GM12878 (cell line): ENCODE measurements at regions not wholly inside any gene's neighbourhood (a gene's known extent, or its start where the extent isn't known, plus 50 kb on each side); places are given as distances from the start of the nearest gene placed in this dataset.
A peak's percentile ranks its signal among the peaks of the same experiment; 100 is the strongest.

Experiments used
- ATAC-seq: fragments of 200-7000 bp; cut with Tn5 transposase; 3 replicates; pipeline ENCODE4 v1.9.1; 2020; ENCODE audit warnings: mild to moderate bottlenecking, moderate library complexity
- BruUV-seq: library from RNA; stranded (reverse); fragments of 400-500 nt; replicated peaks from 2 replicates; lab custom pipeline; 2021; lab: Mats Ljungman, UMichigan
- CTCF ChIA-PET: fragments of 300-600 bp; sonication (Branson Sonifier 250); formaldehyde crosslinking; extraction: SDS; loops from one replicate; lab custom pipeline; 2021; ENCODE audit warnings: inconsistent platforms; lab: Yijun Ruan, JAX
- POLR2A ChIA-PET: fragments of 350-600 bp; formaldehyde crosslinking; extraction: SDS; loops from one replicate; lab custom pipeline; 2021; ENCODE audit warnings: inconsistent platforms; lab: Charles Lee
- RAD21 ChIA-PET: fragments of 300-600 bp; sonication (Branson Sonifier 250); formaldehyde crosslinking; loops from one replicate; lab custom pipeline; 2023; ENCODE audit warnings: antibody characterized with exemption; ENCODE audit not compliant: unreplicated experiment; lab: Charles Lee
- SMC1A ChIA-PET: fragments of 300-600 bp; sonication (Branson Sonifier 250); formaldehyde crosslinking; loops from one replicate; lab custom pipeline; 2023; ENCODE audit not compliant: unreplicated experiment, uncharacterized antibody; lab: Charles Lee
- DNase-seq: peaks from one replicate; pipeline ENCODE4 v3.0.0-alpha.2; 2011; ENCODE audit warnings: low read depth, low spot score
- FAIRE-seq: peaks from 3 replicates; lab custom pipeline; 2011; peaks lifted over from hg19 to GRCh38; lab: Jason Lieb, UNC
- H2AFZ ChIP-seq: 2 replicates; pipeline ENCODE4 v1.6.0; 2011; ENCODE audit warnings: low read depth, low read length, control low read depth; ENCODE audit not compliant: control insufficient read depth
- H3K27ac ChIP-seq: 2 replicates; pipeline ENCODE4 v1.5.1; 2011; ENCODE audit warnings: control low read depth; ENCODE audit not compliant: control insufficient read depth, insufficient read depth
- H3K27me3 ChIP-seq, 2 experiments: replicated peaks in 1 of 2; 2 replicates each; pipeline versions ENCODE4 v1.6.0 to v1.6.1; 2011; ENCODE audit warnings: low read length in 1 of 2; ENCODE audit not compliant: control insufficient read depth in 2 of 2, insufficient read depth in 2 of 2
- H3K36me3 ChIP-seq, 2 experiments: 2 replicates each; pipeline ENCODE4 v1.5.1; 2011; ENCODE audit warnings: low read length in 1 of 2; ENCODE audit not compliant: control insufficient read depth in 2 of 2, insufficient read depth in 2 of 2
- H3K4me1 ChIP-seq: 2 replicates; pipeline ENCODE4 v1.6.1; 2011; ENCODE audit warnings: mild to moderate bottlenecking, low read length, moderate library complexity, mixed read lengths; ENCODE audit not compliant: control insufficient read depth, insufficient read depth
- H3K4me2 ChIP-seq: 2 replicates; pipeline ENCODE4 v1.6.0; 2011; ENCODE audit warnings: control low read depth; ENCODE audit not compliant: control insufficient read depth, insufficient read depth
- H3K4me3 ChIP-seq: fragments of 200-600 bp; sonication (generic); 2 replicates; pipeline ENCODE4 v1.5.1; 2016
- H3K79me2 ChIP-seq: 2 replicates; pipeline ENCODE4 v1.6.0; 2011; ENCODE audit warnings: low read length; ENCODE audit not compliant: control insufficient read depth, insufficient read depth
- H3K9ac ChIP-seq: 2 replicates; pipeline ENCODE4 v1.8.0; 2011; ENCODE audit warnings: low read length, control low read depth, mixed read lengths; ENCODE audit not compliant: control insufficient read depth, insufficient read depth
- H3K9me3 ChIP-seq: replicated peaks from 3 replicates; pipeline ENCODE4 v1.5.1; 2011; ENCODE audit warnings: mild to moderate bottlenecking, low read length; ENCODE audit not compliant: control insufficient read depth, insufficient read depth
- H4K20me1 ChIP-seq: 2 replicates; pipeline ENCODE4 v1.6.0; 2011; ENCODE audit not compliant: control insufficient read depth, insufficient read depth
- BRCA1 ChIP-seq: IDR thresholded peaks from 2 replicates; pipeline ENCODE4 v1.6.1; 2011; ENCODE audit warnings: low read depth, low read length, improper control_type of control experiment
- EGR1 ChIP-seq, 2 experiments: IDR thresholded peaks; 1 replicate in 1 of 2; 2 replicates in 1 of 2; pipeline ENCODE4 v1.6.1; 2011 to 2012; ENCODE audit warnings: low read depth in 2 of 2, low read length in 2 of 2, borderline replicate concordance in 1 of 2, mild to moderate bottlenecking in 1 of 2, moderate library complexity in 1 of 2
- NFYB ChIP-seq: IDR thresholded peaks from 2 replicates; pipeline ENCODE4 v1.6.1; 2011; ENCODE audit warnings: low read depth, mild to moderate bottlenecking, low read length, improper control_type of control experiment, moderate library complexity; ENCODE audit not compliant: insufficient read depth
- NKRF ChIP-seq: fragments of 450-650 bp; conservative IDR thresholded peaks from 2 replicates; pipeline ENCODE4 v1.6.1; 2017; ENCODE audit warnings: mild to moderate bottlenecking, moderate library complexity
- POLR2A ChIP-seq: IDR thresholded peaks from 2 replicates; pipeline ENCODE4 v1.6.1; 2011; ENCODE audit warnings: low read depth, mild to moderate bottlenecking, low read length
- RAD21 ChIP-seq: IDR thresholded peaks from 2 replicates; pipeline ENCODE4 v1.6.1; 2011; ENCODE audit warnings: mild to moderate bottlenecking, low read depth, low read length, moderate library complexity; ENCODE audit not compliant: insufficient read depth
- RAD51 ChIP-seq: fragments of 450-650 bp; IDR thresholded peaks from 2 replicates; pipeline ENCODE4 v1.6.1; 2016; ENCODE audit warnings: moderate library complexity, mild to moderate bottlenecking, inconsistent platforms
- RBBP5 ChIP-seq: fragments of 200-600 bp; sonication (generic); conservative IDR thresholded peaks from 2 replicates; pipeline ENCODE4 v1.6.1; 2016
- SMC3 ChIP-seq: IDR thresholded peaks from 2 replicates; pipeline ENCODE4 v1.6.1; 2011; ENCODE audit warnings: low read length, improper control_type of control experiment, borderline replicate concordance
- TAF1 ChIP-seq: IDR thresholded peaks from 2 replicates; pipeline ENCODE4 v1.6.1; 2011; ENCODE audit warnings: mild to moderate bottlenecking, low read depth, low read length, borderline replicate concordance
- ZNF24 ChIP-seq: fragments of 450-650 bp; IDR thresholded peaks from 2 replicates; pipeline ENCODE4 v1.6.1; 2017; ENCODE audit warnings: antibody characterized with exemption, mild to moderate bottlenecking
- WGBS: methylation state at CpG from one replicate; pipeline ENCODE4 v1.1.6; 2016; ENCODE audit warnings: low lambda C conversion rate; ENCODE audit not compliant: insufficient replicate concordance, insufficient coverage; ENCODE audit errors: missing lambda C conversion rate; 5-methylcytosine and 5-hydroxymethylcytosine counted together
- in situ Hi-C: fragments of 300-500 bp; cut with MboI; formaldehyde crosslinking; loops from 9 replicates; pipeline ENCODE4 v1.14.3; 2018; ENCODE audit warnings: mixed read lengths
- intact Hi-C: fragments of 100-400 bp; cut with micrococcal nuclease; formaldehyde crosslinking; loops from one replicate; pipeline ENCODE4 v1.14.2; 2022; ENCODE audit not compliant: unreplicated experiment
- TF ChIP-seq, protein P1 (sequence below), 3 experiments: IDR thresholded peaks in 2 of 3; conservative IDR thresholded peaks in 1 of 3; 2 replicates each; pipeline ENCODE4 v1.5.1; 2011; ENCODE audit warnings: low read depth in 3 of 3, low read length in 3 of 3, mild to moderate bottlenecking in 3 of 3, control low read depth in 2 of 3, moderate library complexity in 2 of 3, inconsistent platforms in 1 of 3, mixed read lengths in 1 of 3; ENCODE audit not compliant: control insufficient read depth in 2 of 3, insufficient read depth in 1 of 3; ENCODE audit errors: extremely low read depth in 1 of 3
- TF ChIP-seq, protein P2 (sequence below): IDR thresholded peaks from 2 replicates; pipeline ENCODE4 v1.6.1; 2012; ENCODE audit warnings: low read depth, low read length, improper control_type of control experiment

- TF ChIP-seq TAF1 (no peak), BRCA1 (no peak), EGR1 (IDR thresholded peaks at IDR 0.05; ENCODE audit: borderline replicate concordance in 1 of 2, low read depth in 2 of 2, low read length in 2 of 2) (no peak), NFYB (no peak), RBBP5 (no peak), ZNF24 (no peak), RAD51 (no peak)
Observed at GRCh38 chr9:119963258-119963797, 594.1 kb upstream of the BRINP1 start (continued).

- TF ChIP-seq SMC3 = peak; percentile 30; the same call in 1 of the 2 replicates
- TF ChIP-seq, protein P1, sequence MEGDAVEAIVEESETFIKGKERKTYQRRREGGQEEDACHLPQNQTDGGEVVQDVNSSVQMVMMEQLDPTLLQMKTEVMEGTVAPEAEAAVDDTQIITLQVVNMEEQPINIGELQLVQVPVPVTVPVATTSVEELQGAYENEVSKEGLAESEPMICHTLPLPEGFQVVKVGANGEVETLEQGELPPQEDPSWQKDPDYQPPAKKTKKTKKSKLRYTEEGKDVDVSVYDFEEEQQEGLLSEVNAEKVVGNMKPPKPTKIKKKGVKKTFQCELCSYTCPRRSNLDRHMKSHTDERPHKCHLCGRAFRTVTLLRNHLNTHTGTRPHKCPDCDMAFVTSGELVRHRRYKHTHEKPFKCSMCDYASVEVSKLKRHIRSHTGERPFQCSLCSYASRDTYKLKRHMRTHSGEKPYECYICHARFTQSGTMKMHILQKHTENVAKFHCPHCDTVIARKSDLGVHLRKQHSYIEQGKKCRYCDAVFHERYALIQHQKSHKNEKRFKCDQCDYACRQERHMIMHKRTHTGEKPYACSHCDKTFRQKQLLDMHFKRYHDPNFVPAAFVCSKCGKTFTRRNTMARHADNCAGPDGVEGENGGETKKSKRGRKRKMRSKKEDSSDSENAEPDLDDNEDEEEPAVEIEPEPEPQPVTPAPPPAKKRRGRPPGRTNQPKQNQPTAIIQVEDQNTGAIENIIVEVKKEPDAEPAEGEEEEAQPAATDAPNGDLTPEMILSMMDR (IDR thresholded peaks at IDR 0.05 in 2 of 3, conservative IDR thresholded peaks at IDR 0.05 in 1 of 3; ENCODE audit: control insufficient read depth in 2 of 3, extremely low read depth in 1 of 3, insufficient read depth in 1 of 3, low read depth in 3 of 3, low read length in 3 of 3) = peak; percentile 65 to 86 (median 83)
- TF ChIP-seq RAD21 = peak; percentile 25; the same call in 1 of the 2 replicates
- TF ChIP-seq, protein P2, sequence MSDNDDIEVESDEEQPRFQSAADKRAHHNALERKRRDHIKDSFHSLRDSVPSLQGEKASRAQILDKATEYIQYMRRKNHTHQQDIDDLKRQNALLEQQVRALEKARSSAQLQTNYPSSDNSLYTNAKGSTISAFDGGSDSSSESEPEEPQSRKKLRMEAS = no peak
- TF ChIP-seq EGR1 (IDR thresholded peaks at IDR 0.05; ENCODE audit: borderline replicate concordance in 1 of 2, low read depth in 2 of 2, low read length in 2 of 2) = peak in 1 of 2 experiments; percentile 18; a peak in 1 of 3 replicates
- no peak for TF ChIP-seq NKRF
- TF ChIP-seq POLR2A = no peak
- Histone ChIP-seq H3K79me2 (no peaks in the 10 kb centered on the region), H3K9me3 (no peaks in the 10 kb centered on the region), H3K4me2 (no peak overlapping the region), H4K20me1 (no peaks in the 10 kb centered on the region), H3K36me3 (no peaks in the 10 kb centered on the region), H3K4me1 (no peaks in the 10 kb centered on the region), H2AFZ (no peak overlapping the region), H3K27ac (no peak overlapping the region), H3K9ac (no peak overlapping the region), H3K27me3 (no peaks in the 10 kb centered on the region; a peak in 1 of 4 replicates), H3K4me3 (no peak overlapping the region)
- CTCF ChIA-PET = interaction anchor here (1.1 kb wide), 1 partner anchor 19 kb away, joined by 4 read pairs; no protein-coding TSS in a partner anchor
- in situ Hi-C loops = no loop called here
- RAD21 ChIA-PET = no interaction called here
- 28% methylated on average over 19 of the region's 19 CpGs for WGBS
- ATAC-seq (peak; percentile 63), DNase-seq (no peak), FAIRE-seq (no peak)
- SMC1A ChIA-PET = no interaction called here
- BruUV-seq = no TSS peak
- intact Hi-C loops = loop anchor here (2.0 kb wide), 1 partner anchor 387 kb away; no protein-coding TSS in a partner anchor
- POLR2A ChIA-PET = no interaction called here
Observed at GRCh38 chr9:119961774-119962424, 592.7 kb upstream of the BRINP1 start.
